GM11168 (cell line): ENCODE measurements at regions not wholly inside any gene's neighbourhood (a gene's known extent, or its start where the extent isn't known, plus 50 kb on each side); places are given as distances from the start of the nearest gene placed in this dataset.

ENCODE experiments used
- in situ Hi-C: fragments of 300-500 bp; cut with MboI; formaldehyde crosslinking; loops from one replicate; pipeline ENCODE4 v1.12.0; 2022; ENCODE audit warnings: low sequenced_read_pairs; ENCODE audit not compliant: unreplicated experiment

DNA sequence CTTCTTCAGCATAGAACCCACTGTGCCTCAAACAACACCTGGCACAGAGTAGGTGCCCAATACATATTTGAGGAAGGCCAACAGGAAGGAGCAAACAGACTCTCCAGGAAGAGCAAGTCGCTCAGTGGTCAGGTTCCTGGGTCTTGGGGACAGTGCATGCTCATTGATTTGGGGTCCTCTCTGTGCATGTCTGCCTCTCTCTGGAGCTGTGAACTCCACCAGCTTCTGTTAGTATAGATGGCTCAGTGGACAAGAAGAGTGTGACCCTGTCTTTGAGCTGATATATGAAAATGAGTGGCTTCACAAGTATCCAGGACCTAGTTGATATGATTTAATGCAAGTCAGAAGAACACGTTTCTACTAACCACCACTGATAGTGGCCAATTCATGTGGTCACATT is 98.7 kb downstream of the KCTD15 start:
- in situ Hi-C loops, result no loop called here

DNA sequence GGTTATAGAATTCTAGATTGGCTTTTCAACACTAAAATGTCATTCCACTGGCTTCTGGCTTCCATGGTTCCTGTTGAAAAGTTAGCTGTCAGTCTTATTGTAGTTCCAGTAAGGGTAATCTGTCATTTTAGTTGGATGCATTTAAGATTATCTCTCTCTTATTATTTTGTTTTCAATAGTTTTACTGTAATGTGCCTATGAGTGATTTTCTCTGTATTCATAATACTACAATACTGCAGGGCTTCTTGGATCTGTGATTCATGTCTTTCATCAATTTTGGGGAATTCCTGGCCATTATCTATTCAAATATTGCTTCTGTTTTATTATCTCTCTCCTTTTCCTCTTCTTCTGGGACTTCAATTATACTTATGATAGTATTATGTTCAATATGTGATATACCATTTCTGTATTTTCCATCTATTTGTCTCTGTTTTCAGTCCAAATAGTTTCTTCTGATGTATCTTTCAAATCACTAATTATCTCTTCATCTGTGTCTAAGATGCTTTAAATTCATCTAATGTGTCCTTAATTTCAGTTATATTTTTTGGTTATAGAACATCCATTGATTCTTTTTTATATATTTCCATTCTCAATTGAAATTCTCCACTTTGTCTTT is 101.5 kb downstream of the KCTD15 start:
- in situ Hi-C loops, result no loop called here

DNA sequence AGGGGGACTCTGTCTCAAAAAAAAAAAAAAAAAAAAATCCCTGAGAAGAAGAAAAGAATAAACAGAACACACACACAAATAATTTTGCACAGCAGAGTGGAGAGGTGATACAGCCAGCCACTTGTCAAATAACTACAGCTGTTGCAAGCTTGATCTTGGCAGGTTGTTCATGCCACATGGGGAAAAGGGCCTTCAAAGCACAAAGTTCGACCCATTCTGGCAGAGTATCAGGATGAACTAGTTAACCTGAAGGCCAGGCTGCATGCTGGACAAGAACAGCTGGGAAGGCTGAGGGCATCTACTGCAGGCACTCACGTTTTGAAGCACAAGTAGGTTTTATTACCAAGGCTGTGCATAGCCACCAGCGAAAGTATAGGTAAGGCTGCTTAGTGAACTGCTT is 104.1 kb downstream of the KCTD15 start:
- in situ Hi-C loops, result no loop called here

DNA sequence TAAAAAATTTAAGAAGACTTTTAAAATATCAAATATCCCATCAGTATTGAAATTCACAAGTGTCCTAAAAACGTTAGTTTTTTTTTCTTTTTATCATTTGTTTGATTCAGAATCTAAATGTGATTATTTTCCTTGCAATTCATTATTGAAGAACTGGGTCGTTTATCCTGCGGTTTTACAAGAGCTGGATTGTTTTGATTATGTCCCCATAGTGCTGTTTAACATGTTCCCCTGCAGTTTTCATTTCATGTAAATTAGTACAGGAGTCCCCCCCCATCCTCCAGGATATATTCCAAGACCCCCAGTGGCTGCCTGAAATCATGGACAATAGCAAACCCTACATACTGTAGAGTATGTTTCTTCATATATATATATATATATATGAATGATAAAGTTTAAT is 105.7 kb downstream of the KCTD15 start:
- in situ Hi-C loops, result no loop called here

DNA sequence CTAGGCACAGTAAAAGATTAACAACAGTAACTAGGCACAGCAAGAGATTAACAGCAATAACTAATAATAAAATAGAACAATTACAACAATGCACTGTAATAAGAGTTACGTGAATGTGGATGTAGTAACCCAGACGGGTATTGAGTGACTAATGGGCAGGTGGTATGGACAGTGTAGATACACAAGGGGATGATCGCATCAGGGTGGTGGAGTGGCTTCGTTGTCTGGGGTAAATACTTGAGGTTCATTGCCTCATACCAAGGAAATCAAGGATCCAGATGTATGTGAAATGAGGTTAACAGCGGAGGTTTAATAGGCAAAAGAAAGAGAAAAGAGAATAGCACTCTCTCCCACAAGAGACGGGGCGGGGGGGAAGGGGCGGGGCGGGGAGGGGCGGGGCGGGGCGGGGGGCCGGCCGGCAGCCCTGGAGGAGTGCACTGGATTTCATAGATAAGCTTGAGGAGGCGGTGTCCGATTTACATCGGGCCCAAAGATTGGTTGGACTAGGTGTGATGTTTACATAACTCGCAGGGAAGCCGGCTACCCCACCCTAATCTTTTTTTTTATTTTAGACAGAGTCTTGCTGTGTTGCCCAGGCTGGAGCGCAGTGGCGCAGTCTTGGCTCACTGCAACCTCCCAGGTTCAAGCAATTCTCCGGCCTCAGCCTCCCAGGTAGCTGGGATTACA is 106.3 kb downstream of the KCTD15 start:
- in situ Hi-C loops, result no loop called here

DNA sequence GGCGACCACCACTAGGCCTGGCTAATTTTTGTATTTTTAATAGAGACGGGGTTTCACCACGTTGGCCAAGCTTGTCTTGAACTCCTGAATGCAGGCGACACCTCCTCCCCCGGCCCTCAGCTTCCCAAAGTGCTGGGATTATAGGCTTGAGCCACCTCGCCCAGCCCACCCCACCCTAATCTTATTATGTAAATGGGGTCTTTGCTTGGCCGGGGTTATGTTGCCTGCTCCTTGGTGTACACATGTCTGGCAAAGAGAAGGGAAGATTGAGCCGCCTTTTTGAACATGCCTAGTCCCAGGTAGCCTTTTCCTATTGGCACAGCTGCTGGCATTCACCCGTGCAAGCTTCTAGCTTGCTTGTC is 106.8 kb downstream of the KCTD15 start:
- in situ Hi-C loops, result no loop called here

DNA sequence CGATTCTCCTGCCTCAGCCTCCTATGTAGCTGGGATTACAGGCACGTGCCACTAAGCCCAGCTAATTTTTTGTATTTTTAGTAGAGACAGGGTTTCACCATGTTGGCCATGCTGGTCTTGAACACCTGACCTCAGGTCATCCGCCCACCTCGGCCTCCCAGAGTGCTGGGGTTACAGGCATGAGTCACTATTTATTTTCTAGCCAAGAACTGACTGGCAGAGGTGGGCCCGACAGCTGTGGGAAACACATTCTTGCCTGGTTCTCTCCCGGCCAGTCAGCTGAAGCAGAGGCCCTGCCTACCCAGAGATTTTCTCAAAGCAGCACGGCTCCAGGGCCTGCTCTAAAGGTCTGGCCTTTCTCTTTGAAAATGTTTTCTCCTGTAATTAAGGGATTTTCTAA is 108.0 kb downstream of the KCTD15 start:
- in situ Hi-C loops, result no loop called here

DNA sequence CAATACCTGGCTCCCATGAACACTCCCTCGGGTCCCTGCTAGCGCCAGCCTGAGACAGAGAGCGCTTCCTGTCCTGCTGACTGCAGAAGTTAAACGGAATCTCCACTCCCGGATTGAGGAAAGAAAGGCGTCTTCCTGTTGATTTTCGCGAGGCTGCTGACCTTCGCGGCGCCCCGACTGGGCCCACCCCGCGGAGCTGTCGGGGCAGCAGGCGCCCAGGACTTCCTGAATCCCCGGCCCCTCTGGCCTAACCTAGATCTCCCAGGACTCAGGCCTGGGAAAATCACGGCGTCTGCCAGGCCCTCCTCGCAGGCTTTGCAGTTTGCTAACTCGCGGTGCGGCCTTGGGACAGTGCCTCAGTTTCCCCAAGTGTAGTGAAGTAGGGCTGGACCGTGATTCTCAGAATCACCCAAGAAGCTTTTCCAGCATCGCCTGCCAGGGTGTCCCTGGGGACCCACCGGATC is 108.8 kb downstream of the KCTD15 start:
- in situ Hi-C loops, result no loop called here

DNA sequence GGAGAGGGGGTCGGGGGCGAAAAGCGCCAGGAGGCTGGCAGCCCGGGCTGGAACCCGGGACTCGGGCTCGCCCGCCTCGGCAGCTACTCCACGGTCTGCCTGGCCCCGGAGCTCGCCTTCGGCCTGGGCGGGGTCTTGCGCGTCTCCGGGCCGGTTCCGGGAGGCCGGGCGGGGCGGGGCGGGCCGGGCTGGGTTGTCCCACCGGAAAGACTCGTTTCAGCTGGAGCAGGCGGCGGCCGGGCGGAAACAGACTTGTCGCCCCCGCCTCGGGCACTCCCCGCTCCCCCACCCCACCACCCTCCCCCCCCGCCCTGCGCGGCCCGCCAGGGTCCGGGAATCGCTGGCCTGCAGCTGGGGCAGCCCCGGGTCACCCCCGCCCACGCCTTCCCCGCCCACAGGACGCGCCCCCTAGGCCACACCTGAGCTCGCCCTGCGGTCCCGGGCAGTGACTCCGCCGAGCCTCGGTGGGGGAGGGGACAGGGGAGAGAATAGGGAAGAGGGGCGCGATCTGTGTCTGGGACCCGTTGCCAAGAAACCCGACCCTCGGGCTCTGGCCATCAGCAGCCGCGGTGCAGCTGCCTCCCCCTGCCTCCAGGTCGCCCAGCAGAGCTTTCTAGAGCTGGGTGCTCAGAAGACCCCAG is 109.4 kb downstream of the KCTD15 start:
- in situ Hi-C loops, result no loop called here

DNA sequence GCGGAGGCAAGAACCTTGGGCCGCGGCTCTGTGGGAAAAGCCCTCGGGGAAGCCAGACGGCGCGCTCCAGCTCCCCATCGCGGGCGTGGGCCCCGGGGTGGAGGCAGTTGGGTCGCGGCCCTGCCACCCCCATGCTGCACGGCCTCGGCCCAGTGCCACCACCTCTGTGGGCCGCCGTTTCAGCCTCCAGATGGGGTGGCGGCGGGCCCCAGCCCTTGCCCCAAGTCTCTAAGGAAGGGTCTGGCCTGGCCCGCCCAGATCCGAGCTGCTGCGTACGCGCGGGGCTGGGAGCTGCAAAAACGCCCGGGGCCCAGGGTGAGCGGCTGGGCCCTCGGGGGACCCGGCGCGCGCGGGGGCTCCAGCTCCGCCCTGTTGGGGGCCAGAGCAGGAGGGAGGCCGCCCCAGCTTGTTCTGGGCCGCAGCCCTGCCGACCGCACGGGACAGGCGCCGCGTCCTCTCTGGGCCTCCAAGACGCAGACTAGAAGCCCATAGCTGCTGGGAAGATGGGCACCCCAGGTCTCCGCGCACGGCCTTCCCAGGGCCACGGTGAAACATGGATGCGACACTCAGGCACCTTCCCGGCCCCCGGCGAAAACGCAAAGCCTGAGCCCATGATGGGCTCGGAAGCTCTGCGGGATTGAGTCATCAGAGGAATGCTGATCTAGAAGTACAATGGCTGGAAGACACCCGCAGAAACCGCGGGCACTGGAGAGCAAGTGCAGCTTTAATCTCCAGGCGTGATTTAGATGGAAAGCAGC is 110.1 kb downstream of the KCTD15 start:
- in situ Hi-C loops, result no loop called here

DNA sequence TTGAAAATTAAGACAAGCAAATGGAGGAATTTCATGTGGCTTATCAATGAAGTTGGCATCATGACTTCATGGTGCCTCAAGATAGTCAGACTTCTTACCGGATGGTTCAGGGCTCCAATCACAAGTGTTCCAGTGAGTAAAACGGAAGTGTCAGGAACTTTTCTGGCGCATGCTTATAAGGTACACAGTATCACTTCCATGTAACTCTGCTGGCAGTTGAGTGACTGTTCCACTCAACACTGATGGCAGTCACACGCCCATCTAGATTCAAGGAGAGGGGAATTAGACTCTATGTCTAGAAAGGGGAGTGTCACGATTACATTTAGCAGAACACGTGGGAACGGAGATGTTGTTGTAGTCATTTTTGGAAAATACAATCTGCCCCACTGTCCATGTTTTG is 114.3 kb downstream of the KCTD15 start:
- in situ Hi-C loops, result no loop called here

DNA sequence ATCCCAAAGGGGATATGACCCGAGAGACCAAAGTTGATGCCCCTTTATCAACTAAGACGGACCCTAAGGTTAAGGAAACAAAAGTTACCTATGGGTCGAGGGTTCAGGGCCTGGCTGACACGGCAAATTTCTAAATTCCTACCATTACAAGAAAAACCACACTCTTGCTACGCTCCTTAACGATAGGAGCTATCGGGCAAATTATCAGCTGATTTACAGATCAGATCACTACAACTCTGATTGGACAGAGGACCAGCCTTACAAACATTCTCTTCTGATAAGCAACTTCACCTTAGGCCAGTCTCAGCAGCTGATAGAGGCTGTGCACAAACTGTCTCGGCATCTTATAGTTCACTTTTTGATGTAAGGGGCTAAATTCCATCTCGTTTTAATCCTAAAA is 117.9 kb downstream of the KCTD15 start:
- in situ Hi-C loops, result no loop called here

DNA sequence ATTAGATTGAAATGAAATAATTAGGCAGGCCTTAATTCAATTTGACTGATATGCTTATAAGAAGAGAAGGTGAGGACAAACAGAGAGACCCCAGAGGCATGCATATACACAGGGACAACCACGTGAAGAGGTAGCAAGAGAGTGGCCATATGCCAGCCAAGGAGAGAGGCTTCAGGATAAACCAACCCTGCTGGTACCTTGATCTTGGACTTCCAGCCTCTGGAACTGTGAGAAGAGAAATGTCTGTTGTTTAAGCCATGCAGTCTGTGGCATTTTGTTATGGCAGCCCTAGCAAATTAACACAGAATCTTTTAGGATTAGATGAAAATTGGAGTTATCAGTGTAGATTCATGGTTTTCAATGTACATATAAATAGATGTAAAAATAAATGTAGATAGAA is 120.1 kb downstream of the KCTD15 start:
- in situ Hi-C loops, result no loop called here

DNA sequence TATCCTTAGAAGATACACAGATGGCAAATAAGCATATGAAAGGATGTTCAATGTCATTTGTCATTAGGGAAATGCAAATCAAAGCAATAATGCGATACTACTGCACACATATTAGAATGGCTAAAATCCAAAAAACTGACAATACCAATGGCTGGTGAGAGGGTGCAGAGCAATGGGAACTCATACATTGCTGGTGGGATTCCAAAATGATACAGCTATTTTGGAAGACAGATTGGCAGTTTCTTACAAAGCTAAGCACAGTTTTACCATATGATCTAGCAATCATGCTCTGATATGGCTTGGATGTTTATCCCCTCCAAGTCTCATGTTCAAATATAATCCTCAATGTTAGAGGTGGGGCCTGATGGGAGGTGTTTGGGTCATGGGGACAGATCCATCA is 122.6 kb downstream of the KCTD15 start:
- in situ Hi-C loops, result no loop called here

DNA sequence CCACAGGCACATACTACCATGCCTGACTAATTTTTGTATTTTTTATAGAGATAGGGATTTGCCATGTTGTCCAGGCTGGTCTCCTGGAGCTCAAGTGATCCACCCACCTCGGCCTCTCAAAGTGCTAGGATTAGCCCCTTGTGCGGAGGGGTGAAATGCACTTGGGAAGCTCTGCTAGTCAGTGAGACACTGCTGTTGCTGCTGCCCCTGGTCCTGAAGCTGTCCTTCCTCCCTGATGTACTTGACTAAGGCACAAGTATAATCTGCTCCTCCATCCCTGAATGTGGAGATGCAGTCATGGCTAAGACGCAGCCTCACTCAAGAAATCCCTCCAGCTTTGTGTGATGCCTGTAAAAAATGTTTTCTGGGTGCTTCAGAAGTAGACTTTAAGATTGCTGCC is 124.5 kb downstream of the KCTD15 start:
- in situ Hi-C loops, result no loop called here

DNA sequence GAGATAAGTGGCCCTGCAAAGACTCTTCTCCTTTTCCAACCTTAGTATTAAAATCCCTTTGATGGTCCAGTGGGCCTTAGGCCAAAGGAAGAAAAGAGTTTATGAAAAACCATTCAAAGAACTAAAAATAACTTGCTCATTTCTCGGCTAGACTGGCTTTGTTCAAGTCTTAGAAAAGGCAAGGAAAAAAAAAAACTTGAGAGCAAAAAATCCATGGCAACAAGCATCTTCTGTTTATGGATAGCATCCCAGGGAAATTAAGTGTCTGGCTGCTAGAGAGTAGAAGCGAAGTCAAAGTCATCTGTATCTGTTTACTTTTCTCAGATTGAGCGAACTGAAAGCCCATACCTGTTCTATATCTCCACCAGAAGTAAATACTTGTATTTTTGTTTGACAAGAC is 129.6 kb downstream of the KCTD15 start:
- in situ Hi-C loops, result no loop called here

DNA sequence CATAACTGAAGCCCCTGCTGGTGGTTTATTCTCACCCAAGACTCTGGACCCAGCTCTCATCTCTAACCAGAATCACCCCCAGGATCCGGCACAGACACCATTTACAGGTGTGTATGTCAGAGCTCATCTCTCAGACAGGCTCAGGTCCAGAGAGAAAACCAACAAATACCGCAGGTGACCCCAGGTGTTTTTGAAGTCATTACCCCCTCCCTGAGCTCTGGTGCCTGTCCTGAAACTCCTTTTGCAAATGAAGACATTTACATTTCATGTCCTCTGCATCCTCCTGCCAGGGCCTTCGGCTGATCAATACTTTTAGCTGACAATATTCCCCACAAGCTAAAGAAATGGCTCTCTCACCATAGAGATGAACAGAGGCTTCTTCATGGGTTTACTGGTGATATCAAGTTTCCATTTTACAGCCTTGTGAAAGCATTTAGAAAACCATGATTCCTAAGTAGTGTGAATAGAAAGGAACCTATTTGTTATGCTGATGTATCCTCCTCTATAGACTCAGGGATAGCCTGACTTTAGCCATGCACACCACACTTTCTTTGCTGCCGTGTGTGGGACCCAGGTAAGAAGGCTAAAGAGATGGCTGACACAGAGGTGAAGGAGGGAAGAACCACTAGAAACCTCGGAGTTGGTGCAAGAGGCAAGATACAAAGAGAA is 131.3 kb downstream of the KCTD15 start:
- in situ Hi-C loops, result no loop called here

DNA sequence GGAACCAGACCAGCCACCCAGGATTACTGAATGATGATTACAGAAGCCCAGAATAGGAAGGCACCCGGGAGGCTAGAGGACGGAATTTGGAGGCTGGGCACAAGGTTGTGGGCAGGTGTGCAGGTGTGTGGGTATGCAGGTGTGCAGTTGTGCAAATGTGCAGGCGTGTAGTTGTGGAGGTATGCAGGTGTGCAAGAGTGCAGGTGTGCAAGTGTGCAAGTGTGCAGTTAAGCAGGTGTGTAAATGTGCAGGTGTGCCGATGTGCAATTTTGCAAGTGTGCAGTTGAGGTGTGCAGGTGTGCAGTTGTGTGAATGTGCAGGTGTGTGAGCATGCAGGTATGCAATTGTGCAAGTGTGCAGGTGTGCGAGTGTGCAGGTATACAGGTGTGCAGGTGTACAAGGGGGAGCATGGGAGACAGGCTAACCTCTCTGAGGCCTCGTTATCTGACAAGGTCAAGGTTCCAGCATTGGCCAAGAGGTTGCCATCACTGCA is 131.8 kb downstream of the KCTD15 start:
- in situ Hi-C loops, result no loop called here

DNA sequence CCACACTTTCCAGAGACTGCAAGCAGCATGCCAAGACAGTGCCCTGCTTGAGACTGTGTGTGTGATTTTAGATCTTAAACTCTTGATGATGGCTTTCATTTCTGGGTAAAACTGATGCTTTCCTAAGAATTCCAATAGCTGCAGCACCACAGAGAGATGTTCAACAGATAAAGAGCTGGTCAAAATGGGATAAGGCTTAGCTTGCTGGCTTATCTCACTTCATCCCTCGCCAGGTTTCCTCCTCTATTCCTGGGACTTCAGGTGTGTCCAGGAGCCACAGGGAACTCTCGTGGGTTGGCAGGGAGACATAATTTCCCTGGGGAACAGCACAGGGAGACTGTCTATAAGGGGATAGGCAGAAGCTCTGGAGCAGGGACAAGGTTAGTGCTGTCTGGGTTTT is 137.3 kb downstream of the KCTD15 start:
- in situ Hi-C loops, result no loop called here

DNA sequence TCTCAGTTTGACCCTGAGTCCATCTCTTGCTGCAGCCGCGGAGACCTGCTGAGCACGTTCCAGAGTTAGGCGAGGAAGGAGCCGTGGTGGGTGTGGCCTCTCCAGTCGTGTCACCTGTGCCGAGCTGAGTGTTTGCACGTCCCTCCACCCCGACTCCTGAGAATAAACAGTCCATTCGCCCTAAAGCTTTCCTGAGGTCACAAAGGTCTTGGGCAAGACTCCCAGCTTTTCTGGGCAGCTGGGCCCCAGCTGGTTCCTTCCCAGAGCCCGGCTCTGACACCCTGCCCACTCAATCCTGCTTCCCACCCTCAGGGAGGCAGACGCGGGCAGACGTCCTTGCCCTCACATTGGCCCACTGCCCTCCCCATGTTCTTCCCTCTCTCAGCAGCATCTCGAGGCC is 142.2 kb downstream of the KCTD15 start:
- in situ Hi-C loops, result no loop called here
